NCI-H446 (cell line): ENCODE measurements at regions not wholly inside any gene's neighbourhood (a gene's known extent, or its start where the extent isn't known, plus 50 kb on each side); places are given as distances from the start of the nearest gene placed in this dataset.

Experiments
- DNase-seq, 2 experiments: peaks; one replicate each; lab custom pipeline; 2025; lab: John Stamatoyannopoulos, UW

DNA sequence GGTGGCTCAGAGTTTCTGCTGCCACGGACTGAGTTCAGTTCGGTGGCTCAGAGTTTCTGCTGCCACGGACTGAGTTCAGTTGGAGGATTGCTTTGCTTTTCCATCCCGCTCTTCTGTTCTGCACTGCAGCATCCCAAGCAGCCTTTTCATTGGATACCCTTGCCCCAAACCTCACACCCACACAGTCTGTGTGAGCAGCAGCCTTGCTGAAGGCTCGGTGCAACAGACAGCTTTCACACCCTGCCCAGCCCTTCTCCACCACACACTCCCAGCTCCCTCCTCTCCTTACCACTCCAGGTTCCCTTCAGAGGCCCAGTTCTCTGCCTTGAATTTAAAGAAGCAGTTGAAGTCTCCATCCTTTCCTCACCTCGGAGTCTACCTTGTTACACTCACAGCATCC lies 52.5 kb upstream of the CHD6 start:
- no peak for DNase-seq

DNA sequence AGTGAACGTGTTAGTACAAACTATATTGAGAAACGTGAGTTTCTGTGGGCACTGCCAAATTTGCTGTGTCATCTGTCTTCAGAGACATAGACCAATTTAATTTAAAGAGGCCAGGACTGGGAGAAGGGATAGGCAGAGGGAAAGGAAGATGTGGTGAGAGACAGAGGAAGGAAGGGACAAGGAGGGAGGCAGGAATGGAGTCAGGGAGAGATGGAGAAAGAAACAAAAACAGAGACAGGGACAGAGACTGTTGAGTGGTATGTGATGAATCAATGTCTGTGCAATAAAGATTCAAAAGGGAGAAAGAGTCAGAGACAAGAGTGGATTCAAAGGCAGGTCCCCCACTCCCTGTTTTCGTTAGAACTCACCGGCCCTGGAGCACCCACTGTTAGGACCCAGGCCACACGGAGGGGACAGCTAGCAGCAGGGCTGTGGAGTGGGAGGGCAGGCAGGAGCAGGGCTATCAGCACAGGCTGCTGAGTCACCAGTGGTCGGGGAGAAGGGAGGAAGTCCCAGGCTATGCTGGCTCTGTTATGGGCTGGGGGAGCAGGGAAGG lies 51.6 kb upstream of the CHD6 start:
- no peak for DNase-seq

DNA sequence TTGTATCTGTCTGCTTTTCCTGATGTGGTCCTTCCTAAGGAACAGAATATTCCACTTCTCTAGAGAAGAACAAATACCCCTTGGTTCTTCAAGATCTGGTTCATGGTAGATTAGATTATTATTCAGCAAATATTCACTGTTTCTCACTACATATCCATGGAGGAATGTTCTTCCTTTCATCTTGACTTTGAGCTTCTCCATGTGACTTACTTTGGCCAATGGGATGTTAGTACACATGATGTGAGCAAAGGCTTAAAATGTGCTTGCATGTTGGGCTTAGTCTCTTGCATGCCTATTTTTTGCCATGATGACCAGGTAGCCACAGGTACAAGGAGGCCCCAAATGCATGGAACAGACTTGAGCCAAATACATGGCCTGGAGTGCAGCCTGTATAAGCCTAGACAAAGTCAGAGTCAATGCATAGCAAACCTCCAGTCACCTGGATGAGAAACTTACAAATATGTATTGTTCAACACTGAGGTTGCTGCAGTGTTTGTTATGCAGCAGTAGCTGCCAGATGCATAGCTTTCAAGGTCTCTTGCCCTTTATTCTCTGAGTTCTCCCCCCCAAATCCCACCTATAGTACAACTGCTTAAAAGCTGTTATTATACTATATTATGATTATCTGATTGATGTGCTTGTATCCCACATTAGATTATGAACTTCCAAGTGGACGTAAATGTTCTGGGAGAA lies 50.0 kb upstream of the CHD6 start:
- DNase-seq, result no peak
